ENCODE measurements at regions not wholly inside any gene's neighbourhood (a gene's known extent, or its start where the extent isn't known, plus 50 kb on each side); places are given as distances from the start of the nearest gene placed in this dataset.

GRCh38 chr14:85234156-85235025 lies 295.6 kb upstream of the FLRT2 start:
- TF ChIP-seq, protein P1, sequence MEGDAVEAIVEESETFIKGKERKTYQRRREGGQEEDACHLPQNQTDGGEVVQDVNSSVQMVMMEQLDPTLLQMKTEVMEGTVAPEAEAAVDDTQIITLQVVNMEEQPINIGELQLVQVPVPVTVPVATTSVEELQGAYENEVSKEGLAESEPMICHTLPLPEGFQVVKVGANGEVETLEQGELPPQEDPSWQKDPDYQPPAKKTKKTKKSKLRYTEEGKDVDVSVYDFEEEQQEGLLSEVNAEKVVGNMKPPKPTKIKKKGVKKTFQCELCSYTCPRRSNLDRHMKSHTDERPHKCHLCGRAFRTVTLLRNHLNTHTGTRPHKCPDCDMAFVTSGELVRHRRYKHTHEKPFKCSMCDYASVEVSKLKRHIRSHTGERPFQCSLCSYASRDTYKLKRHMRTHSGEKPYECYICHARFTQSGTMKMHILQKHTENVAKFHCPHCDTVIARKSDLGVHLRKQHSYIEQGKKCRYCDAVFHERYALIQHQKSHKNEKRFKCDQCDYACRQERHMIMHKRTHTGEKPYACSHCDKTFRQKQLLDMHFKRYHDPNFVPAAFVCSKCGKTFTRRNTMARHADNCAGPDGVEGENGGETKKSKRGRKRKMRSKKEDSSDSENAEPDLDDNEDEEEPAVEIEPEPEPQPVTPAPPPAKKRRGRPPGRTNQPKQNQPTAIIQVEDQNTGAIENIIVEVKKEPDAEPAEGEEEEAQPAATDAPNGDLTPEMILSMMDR (IDR thresholded peaks at IDR 0.05; ENCODE audit: insufficient read depth, low read length): no peak
- TF ChIP-seq POLR2AphosphoS5 (IDR thresholded peaks at IDR 0.05; ENCODE audit: low read depth): no peak
- TF ChIP-seq SPI1 (IDR thresholded peaks at IDR 0.05; ENCODE audit: borderline replicate concordance, low read depth): no peak
- TF ChIP-seq, protein P2, sequence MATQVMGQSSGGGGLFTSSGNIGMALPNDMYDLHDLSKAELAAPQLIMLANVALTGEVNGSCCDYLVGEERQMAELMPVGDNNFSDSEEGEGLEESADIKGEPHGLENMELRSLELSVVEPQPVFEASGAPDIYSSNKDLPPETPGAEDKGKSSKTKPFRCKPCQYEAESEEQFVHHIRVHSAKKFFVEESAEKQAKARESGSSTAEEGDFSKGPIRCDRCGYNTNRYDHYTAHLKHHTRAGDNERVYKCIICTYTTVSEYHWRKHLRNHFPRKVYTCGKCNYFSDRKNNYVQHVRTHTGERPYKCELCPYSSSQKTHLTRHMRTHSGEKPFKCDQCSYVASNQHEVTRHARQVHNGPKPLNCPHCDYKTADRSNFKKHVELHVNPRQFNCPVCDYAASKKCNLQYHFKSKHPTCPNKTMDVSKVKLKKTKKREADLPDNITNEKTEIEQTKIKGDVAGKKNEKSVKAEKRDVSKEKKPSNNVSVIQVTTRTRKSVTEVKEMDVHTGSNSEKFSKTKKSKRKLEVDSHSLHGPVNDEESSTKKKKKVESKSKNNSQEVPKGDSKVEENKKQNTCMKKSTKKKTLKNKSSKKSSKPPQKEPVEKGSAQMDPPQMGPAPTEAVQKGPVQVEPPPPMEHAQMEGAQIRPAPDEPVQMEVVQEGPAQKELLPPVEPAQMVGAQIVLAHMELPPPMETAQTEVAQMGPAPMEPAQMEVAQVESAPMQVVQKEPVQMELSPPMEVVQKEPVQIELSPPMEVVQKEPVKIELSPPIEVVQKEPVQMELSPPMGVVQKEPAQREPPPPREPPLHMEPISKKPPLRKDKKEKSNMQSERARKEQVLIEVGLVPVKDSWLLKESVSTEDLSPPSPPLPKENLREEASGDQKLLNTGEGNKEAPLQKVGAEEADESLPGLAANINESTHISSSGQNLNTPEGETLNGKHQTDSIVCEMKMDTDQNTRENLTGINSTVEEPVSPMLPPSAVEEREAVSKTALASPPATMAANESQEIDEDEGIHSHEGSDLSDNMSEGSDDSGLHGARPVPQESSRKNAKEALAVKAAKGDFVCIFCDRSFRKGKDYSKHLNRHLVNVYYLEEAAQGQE (IDR thresholded peaks at IDR 0.05; ENCODE audit: insufficient replicate concordance, low read depth): no peak
